ENCODE measurements at regions not wholly inside any gene's neighbourhood (a gene's known extent, or its start where the extent isn't known, plus 50 kb on each side); places are given as distances from the start of the nearest gene placed in this dataset.
A peak's percentile ranks its signal among the peaks of the same experiment; 100 is the strongest.

- no peak overlapping the region for H3K4me2 ChIP-seq (ENCODE audit: low read depth, low read length)
- no peak overlapping the region for H4K91ac ChIP-seq (ENCODE audit: insufficient read depth, low read depth, low read length)
- CTCF ChIA-PET, result no interaction called here
- H4K5ac ChIP-seq (ENCODE audit: low read depth, low read length), result peak overlapping the region; percentile 27; the same call in 1 of the 2 replicates
- no peak overlapping the region for H3K23ac ChIP-seq (ENCODE audit: low read depth, low read length)
- H3K36me3 ChIP-seq (ENCODE audit: control insufficient read depth, insufficient read depth, low read length), result no peaks in the 10 kb centered on the region
- no peaks in the 10 kb centered on the region for H4K20me1 ChIP-seq (ENCODE audit: insufficient read depth, low read length)
- H2BK15ac ChIP-seq (ENCODE audit: low read depth, low read length), result peak overlapping the region; percentile 58; the same call in 1 of the 3 replicates
- DNase-seq (no peak), ATAC-seq (ENCODE audit: low read depth) (no peak)
- TF ChIP-seq SMC3 (IDR thresholded peaks at IDR 0.05; ENCODE audit: low read depth, low read length) (no peak), BHLHE40 (IDR thresholded peaks at IDR 0.05; ENCODE audit: low read depth, low read length) (no peak), CHD1 (IDR thresholded peaks at IDR 0.05; ENCODE audit: low read depth, low read length) (no peak), MAZ (IDR thresholded peaks at IDR 0.05; ENCODE audit: borderline replicate concordance, low read depth, low read length) (no peak), MXI1 (IDR thresholded peaks at IDR 0.05; ENCODE audit: borderline replicate concordance, low read depth, low read length) (no peak), NFE2L2 (IDR thresholded peaks at IDR 0.05; ENCODE audit: low read depth, low read length) (no peak), RFX5 (IDR thresholded peaks at IDR 0.05; ENCODE audit: low read depth, low read length) (no peak), POLR2A (IDR thresholded peaks at IDR 0.05; ENCODE audit: low read depth, low read length) (no peak), FOS (IDR thresholded peaks at IDR 0.05; ENCODE audit: low read depth, low read length) (no peak), CTCF (conservative IDR thresholded peaks at IDR 0.05; ENCODE audit: low read depth, low read length) (no peak), RCOR1 (IDR thresholded peaks at IDR 0.05; ENCODE audit: insufficient replicate concordance, low read length) (no peak), USF2 (IDR thresholded peaks at IDR 0.05; ENCODE audit: low read depth, low read length) (no peak), RAD21 (IDR thresholded peaks at IDR 0.05; ENCODE audit: low read length) (no peak), CEBPB (IDR thresholded peaks at IDR 0.05; ENCODE audit: low read depth, low read length) (no peak), ELK1 (IDR thresholded peaks at IDR 0.05; ENCODE audit: borderline replicate concordance, low read depth, low read length) (no peak)
- no peak overlapping the region for H2AK5ac ChIP-seq (ENCODE audit: low read depth, low read length)
- H2AK9ac ChIP-seq (replicated peaks; ENCODE audit: low read depth, low read length, poor library complexity), result no peak overlapping the region
- H3K14ac ChIP-seq (replicated peaks; ENCODE audit: low read depth, low read length), result 0 out of 2 replicates have a peak overlapping the region, but pooled peaks have one; percentile 15
- H3K18ac ChIP-seq (ENCODE audit: low read depth, low read length), result peak overlapping the region; percentile 38; the same call in 1 of the 2 replicates
- H3K4me1 ChIP-seq (ENCODE audit: control insufficient read depth, insufficient read depth, low read length), result peaks cover 12% of the 10 kb centered on the region
- no peak overlapping the region for H3K4ac ChIP-seq (ENCODE audit: low read depth, low read length)
- no peak overlapping the region for H4K8ac ChIP-seq (ENCODE audit: low read depth in 2 of 2, low read length in 2 of 2)
- in situ Hi-C loops (cut with MboI; ENCODE audit: low sequenced_read_pairs) (loop anchor here (25.0 kb wide), 1 partner anchor 1202 kb away; no protein-coding TSS in a partner anchor), intact Hi-C loops (cut with micrococcal nuclease) (no loop called here), dilution Hi-C loops (cut with HindIII; ENCODE audit: low sequenced_read_pairs, unreplicated experiment) (no loop called here)
- no CpG with 5 or more reads among the region's 2 CpGs for WGBS, 2 experiments (ENCODE audit: extremely low coverage in 2 of 2, insufficient read length in 1 of 2)
- BruUV-seq (replicated peaks), result no TSS peak
- no peaks in the 10 kb centered on the region for H3K9me1 ChIP-seq (ENCODE audit: insufficient read depth, low read length)
- no peak overlapping the region for H2BK20ac ChIP-seq (ENCODE audit: low read depth, low read length)
- H3K4me3 ChIP-seq (ENCODE audit: insufficient read depth, low read depth, low read length), result no peak overlapping the region
- no peak overlapping the region for H2AFZ ChIP-seq (replicated peaks; ENCODE audit: low read length, poor library complexity)
- no peaks in the 10 kb centered on the region for H3K27me3 ChIP-seq (ENCODE audit: control insufficient read depth, insufficient read depth, low read length)
- H2BK5ac ChIP-seq (ENCODE audit: low read depth, low read length, poor library complexity, severe bottlenecking), result no peak overlapping the region
- no peak overlapping the region for H3K9ac ChIP-seq (ENCODE audit: low read depth, low read length)
- POLR2A ChIA-PET (ENCODE audit: unreplicated experiment), result interaction anchor here (0.6 kb wide), 1 partner anchor 96 kb away, joined by 6 read pairs; no protein-coding TSS in a partner anchor
- H3K79me1 ChIP-seq (ENCODE audit: low read depth in 1 of 2, low read length in 2 of 2), result no peaks in the 10 kb centered on the region
- H3K27ac ChIP-seq (ENCODE audit: insufficient read depth, low read length), result no peak overlapping the region
- H3K56ac ChIP-seq (ENCODE audit: extremely low read depth, insufficient read depth, low read length), result no peak overlapping the region
- no peaks in the 10 kb centered on the region for H3K9me3 ChIP-seq (ENCODE audit: control insufficient read depth, insufficient read depth, low read length)
- no peak overlapping the region for H2BK120ac ChIP-seq (ENCODE audit: low read depth, low read length)
These were observed 203.6 kb upstream of the CELF2 start for GRCh38 chr10:10814069-10814468.

Data from IMR-90 (cell line).